H1 (cell line): ENCODE measurements at regions not wholly inside any gene's neighbourhood (a gene's known extent, or its start where the extent isn't known, plus 50 kb on each side); places are given as distances from the start of the nearest gene placed in this dataset.

Experiments
- CTCF ChIA-PET: fragments of 300-600 bp; sonication (Branson Sonifier 250); formaldehyde crosslinking; loops from one replicate; lab custom pipeline; 2021; ENCODE audit not compliant: partially characterized antibody; lab: Charles Lee
- POLR2A ChIA-PET: fragments of 300-600 bp; sonication (Branson Sonifier 250); formaldehyde crosslinking; loops from one replicate; lab custom pipeline; 2021; ENCODE audit warnings: inconsistent platforms; ENCODE audit not compliant: partially characterized antibody; lab: Charles Lee
- DNase-seq, 2 experiments: peaks; one replicate each; pipeline versions ENCODE4 v3.0.0 to v3.0.0-alpha.2; 2010 to 2022; ENCODE audit warnings: low spot score in 2 of 2, low read depth in 1 of 2, mixed read lengths in 1 of 2
- FAIRE-seq: peaks from 2 replicates; lab custom pipeline; 2011; peaks lifted over from hg19 to GRCh38; lab: Jason Lieb, UNC
- H2AFZ ChIP-seq: 2 replicates; pipeline ENCODE4 v1.8.1; 2012; ENCODE audit warnings: low read length, inconsistent platforms
- H2AK5ac ChIP-seq: 2 replicates; pipeline ENCODE4 v1.6.1; 2013; ENCODE audit warnings: low read depth, low read length
- H2BK120ac ChIP-seq: replicated peaks from 2 replicates; pipeline ENCODE3; 2013; ENCODE audit warnings: low read depth, low read length, inconsistent platforms
- H2BK12ac ChIP-seq: 2 replicates; pipeline ENCODE4 v1.6.1; 2013; ENCODE audit warnings: low read depth, low read length
- H2BK15ac ChIP-seq: 2 replicates; pipeline ENCODE4 v1.6.1; 2013; ENCODE audit warnings: low read length
- H2BK20ac ChIP-seq: 2 replicates; pipeline ENCODE4 v1.6.1; 2013; ENCODE audit warnings: low read length
- H2BK5ac ChIP-seq: 2 replicates; pipeline ENCODE4 v1.6.1; 2013; ENCODE audit warnings: low read depth, low read length
- H3K14ac ChIP-seq: 2 replicates; pipeline ENCODE4 v1.6.1; 2013; ENCODE audit warnings: inconsistent platforms; ENCODE audit not compliant: insufficient read length
- H3K18ac ChIP-seq: 2 replicates; pipeline ENCODE4 v1.6.1; 2013; ENCODE audit warnings: low read length; ENCODE audit errors: extremely low read depth
- H3K23ac ChIP-seq: 2 replicates; pipeline ENCODE4 v1.6.1; 2013; ENCODE audit warnings: inconsistent platforms; ENCODE audit not compliant: insufficient read length
- H3K23me2 ChIP-seq: 2 replicates; pipeline ENCODE4 v1.6.1; 2013; ENCODE audit warnings: low read depth, low read length
- H3K27ac ChIP-seq: 2 replicates; pipeline ENCODE4 v1.6.1; 2011; ENCODE audit warnings: low read depth, low read length, inconsistent platforms
- H3K27me3 ChIP-seq, 4 experiments: replicated peaks in 1 of 4; 1 replicate in 1 of 4; 2 replicates in 3 of 4; pipeline versions ENCODE4 v1.6.1 to v1.8.1; 2011 to 2013; ENCODE audit warnings: low read length in 3 of 4, mild to moderate bottlenecking in 3 of 4, inconsistent platforms in 2 of 4, mixed read lengths in 2 of 4, moderate library complexity in 1 of 4; ENCODE audit not compliant: control insufficient read depth in 3 of 4, insufficient read depth in 3 of 4; ENCODE audit errors: extremely low read depth in 1 of 4
- H3K36me3 ChIP-seq, 4 experiments: 2 replicates each; pipeline versions ENCODE4 v1.6.1 to v1.8.1; 2011 to 2013; ENCODE audit warnings: mild to moderate bottlenecking in 4 of 4, low read length in 3 of 4, moderate library complexity in 2 of 4, control low read depth in 1 of 4, inconsistent platforms in 1 of 4; ENCODE audit not compliant: insufficient read depth in 4 of 4, control insufficient read depth in 2 of 4
- H3K4ac ChIP-seq: replicated peaks from 2 replicates; pipeline ENCODE3; 2013; ENCODE audit warnings: low read length, low read depth, mixed read lengths, inconsistent platforms; ENCODE audit not compliant: insufficient read length
- H3K4me1 ChIP-seq, 4 experiments: replicated peaks in 1 of 4; 1 replicate in 1 of 4; 2 replicates in 3 of 4; pipeline versions ENCODE4 v1.6.1 to v1.8.1; 2011 to 2013; ENCODE audit warnings: low read length in 3 of 4, inconsistent platforms in 2 of 4, mixed read lengths in 1 of 4; ENCODE audit not compliant: insufficient read depth in 4 of 4, control insufficient read depth in 3 of 4
- H3K4me2 ChIP-seq, 2 experiments: 2 replicates each; pipeline versions ENCODE4 v1.6.1 to v1.8.1; 2011 to 2013; ENCODE audit warnings: low read depth in 2 of 2, low read length in 2 of 2, control low read depth in 1 of 2, inconsistent platforms in 1 of 2, mild to moderate bottlenecking in 1 of 2; ENCODE audit not compliant: insufficient read depth in 1 of 2
- H3K4me3 ChIP-seq, 4 experiments: fragments of 200-600, 300-600 bp in 1 of 4; sonication (generic), shearing (Covaris generic), sonication (Bioruptor Twin) in 1 of 4; 2 replicates each; pipeline versions ENCODE4 v1.5.1 to v1.8.1; 2011 to 2016; ENCODE audit warnings: low read length in 4 of 4, low read depth in 3 of 4, control low read depth in 2 of 4, inconsistent platforms in 2 of 4, mild to moderate bottlenecking in 2 of 4, mixed read lengths in 1 of 4, moderate library complexity in 1 of 4; ENCODE audit not compliant: insufficient read depth in 2 of 4; ENCODE audit errors: extremely low read depth in 1 of 4
- H3K56ac ChIP-seq: replicated peaks from 2 replicates; pipeline ENCODE3; 2013; ENCODE audit warnings: low read depth, mild to moderate bottlenecking, mixed read lengths, low read length, inconsistent platforms; ENCODE audit not compliant: insufficient read length
- H3K79me1 ChIP-seq: 2 replicates; pipeline ENCODE4 v1.6.1; 2013; ENCODE audit warnings: low read depth, low read length, control low read depth
- H3K79me2 ChIP-seq, 2 experiments: 2 replicates each; pipeline versions ENCODE4 v1.6.1 to v1.8.1; 2012 to 2013; ENCODE audit warnings: low read length in 2 of 2, mild to moderate bottlenecking in 2 of 2, inconsistent platforms in 1 of 2; ENCODE audit not compliant: insufficient read depth in 2 of 2, control insufficient read depth in 1 of 2
- H3K9ac ChIP-seq, 4 experiments: replicated peaks in 1 of 4; 1 replicate in 1 of 4; 2 replicates in 3 of 4; pipeline versions ENCODE4 v1.6.1 to v1.8.1; 2011 to 2013; ENCODE audit warnings: low read depth in 3 of 4, low read length in 3 of 4, control low read depth in 2 of 4, mild to moderate bottlenecking in 2 of 4, moderate library complexity in 2 of 4, inconsistent platforms in 1 of 4; ENCODE audit errors: extremely low read depth in 1 of 4
- H3K9me3 ChIP-seq, 2 experiments: 2 replicates each; pipeline versions ENCODE4 v1.6.1 to v1.8.1; 2012 to 2013; ENCODE audit warnings: mild to moderate bottlenecking in 2 of 2, moderate library complexity in 2 of 2, control low read depth in 1 of 2, inconsistent platforms in 1 of 2, low read depth in 1 of 2, low read length in 1 of 2, mixed read lengths in 1 of 2; ENCODE audit not compliant: insufficient read depth in 2 of 2
- H4K20me1 ChIP-seq, 2 experiments: replicated peaks in 1 of 2; 2 replicates each; pipeline versions ENCODE3 to v1.8.1; 2011 to 2013; ENCODE audit warnings: inconsistent platforms in 2 of 2, low read length in 2 of 2, mild to moderate bottlenecking in 1 of 2; ENCODE audit not compliant: insufficient read depth in 2 of 2, control insufficient read depth in 1 of 2
- H4K5ac ChIP-seq: 2 replicates; pipeline ENCODE4 v1.6.1; 2013; ENCODE audit warnings: low read length, low read depth, mixed read lengths, inconsistent platforms; ENCODE audit not compliant: insufficient read length
- H4K8ac ChIP-seq: 2 replicates; pipeline ENCODE4 v1.8.0; 2013; ENCODE audit warnings: mild to moderate bottlenecking, moderate library complexity, low read length, inconsistent platforms; ENCODE audit not compliant: insufficient read depth; ENCODE audit errors: extremely low read depth
- H4K91ac ChIP-seq: replicated peaks from 2 replicates; pipeline ENCODE3; 2013; ENCODE audit warnings: low read length, mixed read lengths, inconsistent platforms; ENCODE audit not compliant: insufficient read length
- whole genome bisulfite sequencing, 2 experiments: shearing (Covaris generic) in 1 of 2; methylation state at CpG; one replicate each; pipeline versions ENCODE4 v1.1.6 to v1.1.7; 2013 to 2015; ENCODE audit warnings: low lambda C conversion rate in 2 of 2, mixed read lengths in 2 of 2, inconsistent platforms in 1 of 2, low coverage in 1 of 2, missing lambda C conversion rate in 1 of 2; ENCODE audit not compliant: insufficient replicate concordance in 2 of 2, insufficient coverage in 1 of 2, insufficient read length in 1 of 2; ENCODE audit errors: extremely low coverage in 1 of 2, missing lambda C conversion rate in 1 of 2; 5-methylcytosine and 5-hydroxymethylcytosine counted together
- TF ChIP-seq, protein P1 (sequence below): IDR thresholded peaks from 2 replicates; pipeline ENCODE4 v1.6.1; 2012; ENCODE audit warnings: inconsistent platforms

DNA sequence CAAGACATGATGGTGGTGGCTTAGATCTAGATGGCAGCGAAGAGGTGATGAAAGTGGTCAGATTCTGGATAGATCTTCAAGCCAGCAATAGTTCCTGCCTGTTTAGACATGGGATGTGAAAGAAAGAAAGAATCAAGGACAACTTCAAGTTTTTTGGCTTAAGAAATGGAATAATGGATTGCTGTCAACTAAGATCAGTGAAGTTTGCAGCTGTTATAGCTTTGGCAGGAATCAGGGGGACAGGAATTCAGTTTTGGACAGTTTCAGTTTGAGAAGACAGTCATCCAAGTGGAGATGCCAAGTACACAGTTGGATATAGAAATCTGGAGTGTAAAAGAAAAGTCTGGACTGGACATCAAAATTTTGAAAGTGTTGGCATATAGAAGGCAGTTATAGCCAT lies 283.7 kb upstream of the PKDCC start:
- H4K8ac ChIP-seq, result no peak overlapping the region
- no peaks in the 10 kb centered on the region for H3K79me1 ChIP-seq
- H3K27me3 ChIP-seq, result no peaks in the 10 kb centered on the region
- H2AFZ ChIP-seq, result no peak overlapping the region
- H4K20me1 ChIP-seq, result no peaks in the 10 kb centered on the region
- H3K23ac ChIP-seq, result no peak overlapping the region
- DNase-seq (no peak), FAIRE-seq (no peak)
- no peak overlapping the region for H3K27ac ChIP-seq
- CTCF ChIA-PET, result interaction anchor here (2.0 kb wide), 1 partner anchor 350 kb away, joined by 7 read pairs; no protein-coding TSS in a partner anchor
- POLR2A ChIA-PET, result no interaction called here
- H2BK15ac ChIP-seq, result no peak overlapping the region
- WGBS, 2 experiments, result 100% methylated on average over 1 of the region's 1 CpG; no CpG with 5 or more reads in 1 of the 2 experiments
- TF ChIP-seq, protein P1, sequence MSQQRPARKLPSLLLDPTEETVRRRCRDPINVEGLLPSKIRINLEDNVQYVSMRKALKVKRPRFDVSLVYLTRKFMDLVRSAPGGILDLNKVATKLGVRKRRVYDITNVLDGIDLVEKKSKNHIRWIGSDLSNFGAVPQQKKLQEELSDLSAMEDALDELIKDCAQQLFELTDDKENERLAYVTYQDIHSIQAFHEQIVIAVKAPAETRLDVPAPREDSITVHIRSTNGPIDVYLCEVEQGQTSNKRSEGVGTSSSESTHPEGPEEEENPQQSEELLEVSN, result no peak
- no peak overlapping the region for H2BK20ac ChIP-seq
- no peak overlapping the region for H2BK5ac ChIP-seq
- H3K9me3 ChIP-seq, result no peaks in the 10 kb centered on the region
- H3K23me2 ChIP-seq, result no peaks in the 10 kb centered on the region
- no peak overlapping the region for H2BK12ac ChIP-seq
- H3K4me3 ChIP-seq, result no peak overlapping the region
- H3K4me2 ChIP-seq, result no peak overlapping the region
- no peak overlapping the region for H3K9ac ChIP-seq
- H3K4me1 ChIP-seq, result no peaks in the 10 kb centered on the region
- H3K4ac ChIP-seq, result no peak overlapping the region
- no peak overlapping the region for H3K56ac ChIP-seq
- H4K91ac ChIP-seq, result no peak overlapping the region
- no peak overlapping the region for H4K5ac ChIP-seq
- H3K79me2 ChIP-seq, result no peaks in the 10 kb centered on the region
- H3K14ac ChIP-seq, result no peak overlapping the region
- H2AK5ac ChIP-seq, result no peak overlapping the region
- H3K18ac ChIP-seq, result no peak overlapping the region
- H3K36me3 ChIP-seq, result no peaks in the 10 kb centered on the region
- no peak overlapping the region for H2BK120ac ChIP-seq
